Activated CD8-positive, alpha-beta T cell treated with anti-CD3 and anti-CD28 coated beads, Interleukin-2, amount 10 ng/mL, durations not matched to agents 7 days and 5 days (primary cell): ENCODE measurements at regions not wholly inside any gene's neighbourhood (a gene's known extent, or its start where the extent isn't known, plus 50 kb on each side); places are given as distances from the start of the nearest gene placed in this dataset.

ENCODE experiments used
- ATAC-seq: fragments of 150-1000 bp; cut with Tn5 transposase; one replicate; pipeline ENCODE4 v1.10.0; 2021; ENCODE audit warnings: moderate library complexity
- CTCF ChIA-PET: fragments of 350-600 bp; sonication (Branson Sonifier 250); formaldehyde crosslinking; loops from one replicate; lab custom pipeline; 2021; ENCODE audit warnings: antibody characterized with exemption; lab: Charles Lee
- POLR2A ChIA-PET: fragments of 350-600 bp; sonication (Branson Sonifier 250); formaldehyde crosslinking; loops from one replicate; lab custom pipeline; 2021; ENCODE audit warnings: antibody characterized with exemption; lab: Charles Lee
- DNase-seq: peaks from one replicate; pipeline ENCODE4 v3.0.0-alpha.2; 2020
- H3K27ac Mint-ChIP-seq: one replicate; pipeline ENCODE4 v1.8.0; 2021; ENCODE audit warnings: mild to moderate bottlenecking, mixed read lengths
- H3K27me3 Mint-ChIP-seq: one replicate; pipeline ENCODE4 v1.8.0; 2021; ENCODE audit warnings: low read depth, mixed read lengths
- H3K36me3 Mint-ChIP-seq: one replicate; pipeline ENCODE4 v1.8.0; 2021; ENCODE audit warnings: low read depth, mixed read lengths
- H3K4me1 Mint-ChIP-seq: one replicate; pipeline ENCODE4 v1.8.0; 2021; ENCODE audit warnings: low read depth, mixed read lengths
- H3K4me3 Mint-ChIP-seq: one replicate; pipeline ENCODE4 v1.8.0; 2021; ENCODE audit warnings: mild to moderate bottlenecking, mixed read lengths
- H3K9me3 Mint-ChIP-seq: one replicate; pipeline ENCODE4 v1.8.0; 2022; ENCODE audit warnings: mixed read lengths; ENCODE audit not compliant: insufficient read depth

GRCh38 chr16:9231039-9231438 is 139.6 kb downstream of the HAPSTR1 start:
- Mint-ChIP-seq H3K9me3 (no peaks in the 10 kb centered on the region), H3K27me3 (peaks cover 9% of the 10 kb centered on the region), H3K4me3 (no peak overlapping the region), H3K4me1 (no peaks in the 10 kb centered on the region), H3K27ac (no peak overlapping the region), H3K36me3 (no peaks in the 10 kb centered on the region)
- ChIA-PET POLR2A (no interaction called here), CTCF (no interaction called here)
- ATAC-seq (no peak), DNase-seq (no peak)

DNA sequence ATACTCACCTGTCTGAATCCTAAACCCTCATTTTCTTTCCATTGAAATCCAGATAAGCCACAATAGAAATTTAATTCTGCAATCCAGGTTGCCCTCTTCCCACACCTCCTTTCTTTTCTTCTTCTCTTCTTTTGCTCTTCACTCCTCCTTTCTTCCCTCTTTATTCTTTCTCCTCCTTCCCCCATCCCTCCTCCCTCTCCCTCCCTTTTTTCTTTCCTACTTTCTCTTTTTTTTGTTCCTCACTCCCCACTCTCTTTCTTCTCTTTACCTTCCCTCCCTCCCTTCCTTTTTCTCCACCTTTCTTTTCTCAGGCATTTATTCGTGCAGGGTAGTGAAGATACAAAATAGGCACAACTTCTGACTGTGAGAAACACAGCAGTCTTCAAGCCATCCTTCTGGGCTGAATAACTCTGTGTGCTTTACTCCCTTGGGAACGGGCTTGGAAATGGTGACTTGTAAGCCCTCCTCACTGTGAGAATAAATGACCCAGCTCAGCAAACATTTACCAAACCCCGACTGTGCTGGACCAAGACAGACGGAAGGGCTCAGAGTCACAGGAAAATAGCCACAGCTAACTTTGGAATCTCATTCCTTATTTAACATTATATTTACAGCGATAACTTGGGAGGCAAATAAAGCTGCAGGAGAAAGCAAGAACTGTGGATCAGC is 140.8 kb downstream of the HAPSTR1 start:
- Mint-ChIP-seq H3K27ac (no peak overlapping the region), H3K9me3 (no peaks in the 10 kb centered on the region), H3K36me3 (no peaks in the 10 kb centered on the region), H3K4me1 (no peaks in the 10 kb centered on the region), H3K4me3 (no peak overlapping the region), H3K27me3 (peaks cover 9% of the 10 kb centered on the region)
- DNase-seq (no peak), ATAC-seq (no peak)
- ChIA-PET CTCF (no interaction called here), POLR2A (no interaction called here)

GRCh38 chr16:9235867-9236266 is 144.4 kb downstream of the HAPSTR1 start:
- CTCF ChIA-PET = no interaction called here
- H3K27me3 Mint-ChIP-seq = peaks cover 9% of the 10 kb centered on the region
- DNase-seq = no peak
- H3K9me3 Mint-ChIP-seq = peaks cover 5% of the 10 kb centered on the region
- no peak overlapping the region for H3K27ac Mint-ChIP-seq
- no peaks in the 10 kb centered on the region for H3K36me3 Mint-ChIP-seq
- no peaks in the 10 kb centered on the region for H3K4me1 Mint-ChIP-seq
- no peak overlapping the region for H3K4me3 Mint-ChIP-seq
- no peak for ATAC-seq
- POLR2A ChIA-PET = no interaction called here

DNA sequence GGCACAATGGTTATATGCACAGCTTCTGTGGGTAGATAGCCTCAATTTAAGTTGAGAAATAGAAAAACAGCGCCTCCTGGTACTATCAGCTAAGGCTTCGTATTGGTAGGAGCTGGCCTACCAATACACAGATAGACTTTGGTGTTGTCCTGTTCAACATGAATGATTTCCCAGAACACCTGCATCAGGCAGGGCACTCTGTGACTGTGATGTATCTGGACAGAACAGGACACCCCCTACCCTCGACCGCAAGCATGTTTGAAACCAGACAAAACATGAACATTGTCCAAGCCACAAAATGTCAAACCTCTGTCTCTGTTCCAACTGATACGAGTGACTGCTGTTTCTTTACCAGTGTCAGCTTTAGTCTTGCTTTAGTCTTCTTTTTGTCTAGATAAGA is 144.9 kb downstream of the HAPSTR1 start:
- no peaks in the 10 kb centered on the region for H3K4me1 Mint-ChIP-seq
- no peaks in the 10 kb centered on the region for H3K36me3 Mint-ChIP-seq
- H3K27ac Mint-ChIP-seq = no peak overlapping the region
- H3K27me3 Mint-ChIP-seq = peaks cover 9% of the 10 kb centered on the region
- ChIA-PET POLR2A (no interaction called here), CTCF (no interaction called here)
- H3K9me3 Mint-ChIP-seq = peaks cover 5% of the 10 kb centered on the region
- H3K4me3 Mint-ChIP-seq = no peak overlapping the region
- DNase-seq (no peak), ATAC-seq (no peak)

DNA sequence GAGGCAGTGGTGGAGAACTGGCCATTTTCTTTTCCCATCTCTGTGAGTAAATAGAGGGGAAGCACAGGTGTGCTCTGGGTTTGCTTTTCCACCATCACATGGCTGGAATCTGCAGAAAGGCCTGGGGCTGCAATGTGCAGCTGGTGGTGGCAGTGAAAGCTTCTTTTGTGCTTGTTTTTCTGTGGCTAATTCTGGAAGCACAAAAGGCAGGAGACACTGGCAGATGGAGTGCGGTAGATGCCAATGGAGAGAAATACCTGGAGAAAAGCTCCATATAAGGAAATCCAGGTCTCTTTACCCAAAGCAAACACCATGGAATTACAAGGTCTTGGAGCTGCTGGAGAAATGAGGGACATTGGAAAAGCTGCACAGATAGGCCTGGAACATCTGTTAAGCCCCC is 146.9 kb downstream of the HAPSTR1 start:
- ChIA-PET CTCF (no interaction called here), POLR2A (no interaction called here)
- Mint-ChIP-seq H3K9me3 (peaks cover 5% of the 10 kb centered on the region), H3K27me3 (peaks cover 4% of the 10 kb centered on the region), H3K4me3 (no peak overlapping the region), H3K27ac (no peak overlapping the region), H3K36me3 (no peaks in the 10 kb centered on the region), H3K4me1 (no peaks in the 10 kb centered on the region)
- ATAC-seq (no peak), DNase-seq (no peak)

GRCh38 chr16:9241177-9241576 is 149.7 kb downstream of the HAPSTR1 start:
- Mint-ChIP-seq H3K9me3 (peaks cover 5% of the 10 kb centered on the region), H3K27me3 (peaks cover 5% of the 10 kb centered on the region), H3K27ac (no peak overlapping the region), H3K36me3 (no peaks in the 10 kb centered on the region), H3K4me1 (no peaks in the 10 kb centered on the region), H3K4me3 (no peak overlapping the region)
- DNase-seq (no peak), ATAC-seq (no peak)
- CTCF ChIA-PET = no interaction called here
- POLR2A ChIA-PET = no interaction called here

DNA sequence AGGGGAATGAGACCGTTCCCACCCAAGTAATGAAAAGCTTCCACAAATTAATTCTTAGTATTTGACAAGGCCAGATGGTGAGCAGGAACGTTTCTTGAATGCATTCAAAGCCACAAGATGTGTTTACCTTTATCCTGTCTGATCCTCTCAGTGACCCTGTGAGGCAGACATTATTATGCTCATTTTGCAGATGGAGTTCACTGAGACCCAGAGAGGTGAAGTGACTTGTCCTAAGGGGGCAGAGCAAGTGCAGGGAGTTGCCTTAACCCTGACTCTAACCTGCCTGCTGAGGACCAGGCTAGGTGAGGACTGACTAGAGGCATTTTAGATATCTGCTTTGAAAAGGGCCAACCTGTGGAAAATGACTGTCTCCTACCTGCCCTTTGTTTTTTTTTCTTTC is 156.7 kb downstream of the HAPSTR1 start:
- H3K27me3 Mint-ChIP-seq = peaks cover 5% of the 10 kb centered on the region
- ChIA-PET POLR2A (no interaction called here), CTCF (no interaction called here)
- no peak for ATAC-seq
- no peak overlapping the region for H3K27ac Mint-ChIP-seq
- H3K4me1 Mint-ChIP-seq = no peaks in the 10 kb centered on the region
- H3K36me3 Mint-ChIP-seq = no peaks in the 10 kb centered on the region
- no peaks in the 10 kb centered on the region for H3K9me3 Mint-ChIP-seq
- no peak overlapping the region for H3K4me3 Mint-ChIP-seq
- no peak for DNase-seq

DNA sequence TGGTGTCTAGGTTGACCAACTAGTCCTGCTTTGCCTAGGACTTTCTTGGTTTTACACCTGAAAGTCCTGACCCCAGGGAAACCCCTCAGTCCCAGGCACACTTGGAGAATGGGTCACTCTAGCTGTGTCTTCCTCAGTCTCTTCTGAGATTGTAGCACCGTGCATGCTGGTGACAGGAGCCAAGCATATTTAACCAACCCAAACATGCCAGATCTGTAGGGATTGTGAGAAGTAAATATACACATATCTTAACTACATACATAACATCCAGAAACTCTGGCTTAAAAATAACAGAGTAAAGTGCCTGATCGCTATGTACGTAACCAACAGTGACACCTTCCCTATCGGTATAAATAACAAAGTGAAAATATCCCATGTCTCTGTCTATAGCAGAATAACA is 158.1 kb downstream of the HAPSTR1 start:
- Mint-ChIP-seq H3K9me3 (no peaks in the 10 kb centered on the region), H3K4me1 (no peaks in the 10 kb centered on the region), H3K27ac (no peak overlapping the region), H3K27me3 (peaks cover 5% of the 10 kb centered on the region), H3K4me3 (no peak overlapping the region), H3K36me3 (no peaks in the 10 kb centered on the region)
- DNase-seq (no peak), ATAC-seq (no peak)
- POLR2A ChIA-PET = no interaction called here
- CTCF ChIA-PET = no interaction called here

- Mint-ChIP-seq H3K27ac (no peak overlapping the region), H3K4me3 (no peak overlapping the region), H3K36me3 (no peaks in the 10 kb centered on the region), H3K27me3 (peaks cover 2% of the 10 kb centered on the region), H3K9me3 (no peaks in the 10 kb centered on the region), H3K4me1 (no peaks in the 10 kb centered on the region)
- CTCF ChIA-PET = no interaction called here
- ATAC-seq (no peak), DNase-seq (no peak)
- POLR2A ChIA-PET = no interaction called here
Measured at GRCh38 chr16:9251026-9251425, 159.6 kb downstream of the HAPSTR1 start.

GRCh38 chr16:9254863-9255262 is 163.4 kb downstream of the HAPSTR1 start:
- ATAC-seq = no peak
- no peaks in the 10 kb centered on the region for H3K9me3 Mint-ChIP-seq
- peaks cover 3% of the 10 kb centered on the region for H3K4me1 Mint-ChIP-seq
- no peak overlapping the region for H3K4me3 Mint-ChIP-seq
- H3K27me3 Mint-ChIP-seq = peaks cover 2% of the 10 kb centered on the region
- no peak overlapping the region for H3K27ac Mint-ChIP-seq
- DNase-seq = no peak
- CTCF ChIA-PET = interaction anchor here (1.1 to 1.3 kb wide), 3 partner anchors 10 to 18 kb away, joined by 3 read pairs; no protein-coding TSS in a partner anchor
- no peaks in the 10 kb centered on the region for H3K36me3 Mint-ChIP-seq
- POLR2A ChIA-PET = no interaction called here

DNA sequence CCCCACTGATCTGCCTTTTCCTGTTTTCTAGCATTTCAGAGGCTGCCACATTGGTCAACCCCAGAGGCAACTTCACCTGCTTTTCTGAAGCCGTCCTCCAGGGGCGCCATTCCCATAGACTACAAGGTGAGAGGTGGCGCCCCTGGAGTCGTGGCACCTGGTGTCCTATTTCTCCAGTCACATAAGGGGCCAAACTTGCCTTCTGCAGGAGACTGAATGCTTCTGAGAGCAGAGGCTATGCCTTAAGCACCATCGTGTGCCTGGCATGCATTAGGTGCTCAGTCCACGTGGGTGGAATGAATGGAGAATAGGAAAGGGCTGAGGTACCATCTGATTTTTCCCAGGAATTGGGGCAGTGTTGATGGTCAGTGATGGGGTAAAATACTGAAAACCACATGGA is 164.8 kb downstream of the HAPSTR1 start:
- H3K4me3 Mint-ChIP-seq = no peak overlapping the region

DNA sequence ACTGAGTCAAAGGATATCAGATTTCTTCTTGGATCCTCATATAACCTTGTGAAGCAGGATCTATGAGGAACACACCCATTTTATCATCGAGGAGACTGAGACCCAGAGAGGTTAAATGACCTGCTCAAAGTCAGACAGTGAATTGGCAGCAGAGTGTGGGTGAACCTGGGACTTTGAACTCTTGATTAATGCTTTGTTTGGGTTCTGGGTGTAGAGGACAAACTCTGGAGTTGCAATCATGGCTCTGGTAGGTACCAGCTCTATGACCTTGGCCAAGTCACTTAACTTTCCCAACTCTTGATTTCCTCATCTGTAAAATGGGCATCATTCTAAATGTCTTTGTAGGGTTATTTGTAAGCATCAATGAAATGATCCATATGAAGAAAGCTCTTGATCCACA is 166.4 kb downstream of the HAPSTR1 start:
- ChIA-PET CTCF (interaction anchor here (0.9 to 1.5 kb wide), 5 partner anchors 12 to 119 kb away, joined by 3 to 10 read pairs (median 4); no protein-coding TSS in a partner anchor), POLR2A (no interaction called here)
- H3K9me3 Mint-ChIP-seq = no peaks in the 10 kb centered on the region
- H3K4me1 Mint-ChIP-seq = peaks cover 3% of the 10 kb centered on the region
- H3K27me3 Mint-ChIP-seq = peaks cover 4% of the 10 kb centered on the region
- H3K36me3 Mint-ChIP-seq = no peaks in the 10 kb centered on the region
- no peak overlapping the region for H3K27ac Mint-ChIP-seq
- ATAC-seq = no peak
- DNase-seq = no peak
- no peak overlapping the region for H3K4me3 Mint-ChIP-seq

More for the DNA sequence above, 164.8 kb downstream of the HAPSTR1 start:
- ChIA-PET POLR2A (no interaction called here), CTCF (interaction anchor here (0.7 to 0.9 kb wide), 4 partner anchors 10 to 124 kb away, joined by 3 to 4 read pairs (median 4); no protein-coding TSS in a partner anchor)
- DNase-seq (peak; percentile 46), ATAC-seq (no peak)
- Mint-ChIP-seq H3K27ac (no peak overlapping the region), H3K4me1 (peaks cover 3% of the 10 kb centered on the region), H3K27me3 (peaks cover 2% of the 10 kb centered on the region), H3K36me3 (no peaks in the 10 kb centered on the region), H3K9me3 (no peaks in the 10 kb centered on the region)
